HG03571 (cell line): ENCODE measurements at regions not wholly inside any gene's neighbourhood (a gene's known extent, or its start where the extent isn't known, plus 50 kb on each side); places are given as distances from the start of the nearest gene placed in this dataset.

Source experiments
- ATAC-seq: cut with Tn5 transposase; IDR thresholded peaks from one replicate; pipeline ENCODE4 v1.9.1; 2021; ENCODE audit not compliant: unreplicated experiment

GRCh38 chr4:20625426-20625825 is 74.8 kb upstream of the PACRGL start:
- ATAC-seq = no peak

- ATAC-seq = no peak
Measured at GRCh38 chr4:20626326-20627005, 73.8 kb upstream of the PACRGL start.

GRCh38 chr4:20627866-20628265 is 72.4 kb upstream of the PACRGL start:
- ATAC-seq = no peak

- ATAC-seq = no peak
Measured at GRCh38 chr4:20629186-20630106, 70.8 kb upstream of the PACRGL start.

GRCh38 chr4:20638825-20639224 is 61.4 kb upstream of the PACRGL start:
- no peak for ATAC-seq

GRCh38 chr4:20639346-20639745 is 60.9 kb upstream of the PACRGL start:
- ATAC-seq = no peak

- no peak for ATAC-seq
Measured at GRCh38 chr4:20640989-20641388, 59.3 kb upstream of the PACRGL start.

GRCh38 chr4:20641976-20642375 is 58.3 kb upstream of the PACRGL start:
- no peak for ATAC-seq

- ATAC-seq = no peak
Measured at GRCh38 chr4:20643631-20644030, 56.6 kb upstream of the PACRGL start.

- no peak for ATAC-seq
Measured at GRCh38 chr4:20645236-20645635, 55.0 kb upstream of the PACRGL start.

GRCh38 chr4:20646287-20646686 is 54.0 kb upstream of the PACRGL start:
- ATAC-seq = no peak
